ENCODE measurements at regions not wholly inside any gene's neighbourhood (a gene's known extent, or its start where the extent isn't known, plus 50 kb on each side); places are given as distances from the start of the nearest gene placed in this dataset.
"Not testable (repeated sequence)": the region's sequence is repeated elsewhere in the genome, so short reads cannot be mapped to it uniquely, and the experiment has no call there.

DNA sequence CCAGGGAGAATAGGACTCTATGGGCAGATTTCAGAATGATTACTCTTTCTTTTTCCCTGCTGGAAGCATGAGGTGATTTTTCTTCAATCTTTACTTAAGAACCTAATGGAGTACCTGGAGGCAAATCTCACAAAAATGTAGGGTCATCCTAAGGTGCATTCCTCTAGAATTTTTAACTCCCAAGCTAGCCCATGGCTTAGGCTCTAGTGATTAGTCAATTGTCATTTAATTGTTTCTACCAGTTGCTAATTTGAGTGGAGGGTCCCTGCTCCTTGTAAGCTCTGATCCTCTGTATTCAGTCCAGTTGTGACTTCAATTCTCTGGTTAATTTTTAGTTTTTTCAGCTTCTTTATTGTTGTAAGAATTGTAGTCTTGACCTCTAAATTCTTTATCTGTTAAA is 467.0 kb downstream of the HTR1A start:
- H3K4me3 ChIP-seq = no peak overlapping the region
- in situ Hi-C loops (cut with MboI; ENCODE audit: low pct_unique_long_range_greater_than_20kb in 2 of 9, low sequenced_read_pairs in 9 of 9, unreplicated experiment in 9 of 9) = no loop called here
- no peak overlapping the region for H3K27ac ChIP-seq
- no peaks in the 10 kb centered on the region for H3K4me1 ChIP-seq (replicated peaks in 1 of 2)
- no peak for ATAC-seq (replicated peaks in 6 of 8)

DNA sequence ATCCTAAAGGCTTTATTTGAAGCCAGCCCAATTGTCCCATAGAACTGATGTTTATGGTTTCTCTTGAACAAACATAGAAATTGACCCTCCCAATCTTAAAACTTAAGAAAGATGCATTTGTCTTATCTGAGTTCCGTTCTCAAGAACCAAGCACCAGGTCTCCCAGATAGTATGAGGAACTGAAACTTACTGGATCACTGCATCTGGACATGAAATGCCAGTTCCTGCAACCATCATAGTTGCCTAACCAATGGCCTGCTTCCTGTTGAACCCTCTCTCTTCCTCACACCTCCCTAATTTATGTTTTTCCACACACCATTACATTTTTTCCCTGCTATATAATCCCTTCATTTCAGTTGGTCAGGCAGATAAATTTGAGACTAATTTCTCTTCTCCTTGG is 478.9 kb downstream of the HTR1A start:
- no peak overlapping the region for H3K27ac ChIP-seq
- H3K4me1 ChIP-seq (replicated peaks in 1 of 2) = no peaks in the 10 kb centered on the region
- H3K4me3 ChIP-seq = no peak overlapping the region
- 0 to 85% (median 60%) methylated on average over 1 of the region's 1 CpG; no CpG with 5 or more reads in 3 of the 10 experiments for WGBS, 10 experiments
- no peak for ATAC-seq (replicated peaks in 6 of 8)
- in situ Hi-C loops (cut with MboI; ENCODE audit: low pct_unique_long_range_greater_than_20kb in 2 of 9, low sequenced_read_pairs in 9 of 9, unreplicated experiment in 9 of 9) = no loop called here

DNA sequence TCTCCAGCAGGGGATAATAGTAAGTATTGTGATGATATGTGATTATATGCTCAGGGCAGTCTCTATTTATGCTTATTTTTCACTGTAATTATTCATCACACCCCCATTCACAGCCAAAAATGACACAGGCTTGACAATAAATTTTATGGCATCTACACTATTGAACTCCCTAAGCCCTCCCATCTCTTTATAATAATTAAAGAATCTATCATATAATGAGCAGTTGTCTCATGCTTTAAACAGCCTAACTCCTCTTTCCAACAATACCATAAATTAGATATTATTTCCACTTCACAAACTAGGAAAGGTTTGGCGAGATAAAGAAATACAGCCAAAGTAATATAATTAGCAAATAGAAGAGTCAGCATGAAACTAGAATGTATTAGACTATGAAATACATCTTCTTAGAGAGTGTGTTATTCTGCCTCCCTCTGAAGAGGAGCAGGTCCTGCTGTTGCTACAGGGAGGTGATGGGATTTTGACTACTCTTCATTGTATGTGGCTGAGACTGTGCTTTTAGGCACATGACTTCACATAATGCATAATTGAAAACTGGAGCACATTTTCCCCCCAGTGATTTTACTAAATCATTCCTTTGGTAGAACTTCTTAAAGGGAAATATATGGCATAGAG is 488.8 kb downstream of the HTR1A start:
- Histone ChIP-seq H3K4me1 (replicated peaks in 1 of 2) (peaks cover 0 to 4% of the 10 kb centered on the region in 2 donors), H3K27ac (no peak overlapping the region), H3K4me3 (no peak overlapping the region)
- in situ Hi-C loops (cut with MboI; ENCODE audit: low pct_unique_long_range_greater_than_20kb in 2 of 9, low sequenced_read_pairs in 9 of 9, unreplicated experiment in 9 of 9) = no loop called here
- WGBS, 10 experiments = 18 to 78% (median 50%) methylated on average over 1 of the region's 1 CpG; no CpG with 5 or more reads in 2 of the 10 experiments
- peak in 4 of 8 experiments; percentile 24 to 75 (median 52) for ATAC-seq (replicated peaks in 6 of 8)

DNA sequence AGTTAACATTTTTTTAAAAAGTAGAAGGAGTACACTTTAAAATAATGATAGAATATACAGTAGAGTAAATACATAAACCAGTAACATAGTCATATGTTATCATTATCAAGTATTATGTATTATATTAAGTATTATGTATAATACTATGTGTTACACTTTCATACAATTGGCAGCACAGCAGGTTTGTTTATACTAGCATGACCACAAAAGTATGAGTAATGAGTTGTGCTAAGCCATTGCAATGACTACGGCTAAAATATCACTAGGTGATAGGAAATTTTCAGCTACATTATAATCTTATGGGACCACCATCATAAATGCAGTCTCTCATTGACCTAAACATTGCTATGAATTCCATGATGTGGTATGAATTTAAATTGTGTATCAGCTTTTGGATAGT is 506.0 kb downstream of the HTR1A start:
- 0 to 100% (median 56%) methylated on average over 1 of the region's 1 CpG; no CpG with 5 or more reads in 4 of the 10 experiments for WGBS, 10 experiments
- ATAC-seq (replicated peaks in 6 of 8) = no peak
- H3K27ac ChIP-seq = no peak overlapping the region
- H3K4me1 ChIP-seq (replicated peaks in 1 of 2) = no peaks in the 10 kb centered on the region
- in situ Hi-C loops (cut with MboI; ENCODE audit: low pct_unique_long_range_greater_than_20kb in 2 of 9, low sequenced_read_pairs in 9 of 9, unreplicated experiment in 9 of 9) = no loop called here
- H3K4me3 ChIP-seq = no peak overlapping the region

GRCh38 chr5:63451188-63451587 is 511.1 kb downstream of the HTR1A start:
- ATAC-seq (replicated peaks in 6 of 8) = no peak
- 0 to 59% (median 25%) methylated on average over 1 to 2 of the region's 2 CpGs; no CpG with 5 or more reads in 1 of the 10 experiments for WGBS, 10 experiments
- H3K4me1 ChIP-seq (replicated peaks in 1 of 2) = no peaks in the 10 kb centered on the region
- no peak overlapping the region for H3K27ac ChIP-seq
- in situ Hi-C loops (cut with MboI; ENCODE audit: low pct_unique_long_range_greater_than_20kb in 2 of 9, low sequenced_read_pairs in 9 of 9, unreplicated experiment in 9 of 9) = no loop called here
- H3K4me3 ChIP-seq = no peak overlapping the region

DNA sequence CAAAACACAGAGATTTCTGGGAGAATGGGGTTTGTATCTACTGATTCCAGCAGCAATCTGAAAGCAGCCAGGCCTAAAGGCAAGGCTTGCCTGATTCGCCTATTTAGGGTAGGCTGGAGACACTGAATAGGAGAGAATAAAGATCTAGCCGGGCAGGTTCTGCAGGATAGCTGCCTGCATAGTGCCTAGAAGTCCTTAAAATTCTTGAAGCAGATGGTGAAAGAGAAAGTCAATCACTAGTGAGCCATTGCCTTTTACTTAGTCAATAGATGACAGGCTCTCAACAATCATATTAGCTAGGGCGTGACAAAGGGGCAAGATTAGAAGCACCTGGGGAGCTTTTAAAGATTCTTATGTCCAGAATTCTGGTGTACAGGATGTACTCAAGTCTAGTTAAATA is 522.7 kb downstream of the HTR1A start:
- WGBS, 10 experiments = 3 to 100% (median 58%) methylated on average over 1 to 3 of the region's 3 CpGs; no CpG with 5 or more reads in 2 of the 10 experiments
- no peaks in the 10 kb centered on the region for H3K4me1 ChIP-seq (replicated peaks in 1 of 2)
- H3K27ac ChIP-seq = no peak overlapping the region
- in situ Hi-C loops (cut with MboI; ENCODE audit: low pct_unique_long_range_greater_than_20kb in 2 of 9, low sequenced_read_pairs in 9 of 9, unreplicated experiment in 9 of 9) = loop anchor here in 1 of 9 experiments (25.0 kb wide), 1 partner anchor 523 kb away; the partner anchor contains the start of gene HTR1A
- ATAC-seq (replicated peaks in 6 of 8) = no peak
- no peak overlapping the region for H3K4me3 ChIP-seq

- Histone ChIP-seq H3K27ac (no peak overlapping the region), H3K4me1 (replicated peaks in 1 of 2) (no peaks in the 10 kb centered on the region), H3K4me3 (no peak overlapping the region)
- 16 to 92% (median 70%) methylated on average over 1 to 4 of the region's 4 CpGs; no CpG with 5 or more reads in 3 of the 10 experiments for WGBS, 10 experiments
- ATAC-seq (replicated peaks in 6 of 8) = no peak
- in situ Hi-C loops (cut with MboI; ENCODE audit: low pct_unique_long_range_greater_than_20kb in 2 of 9, low sequenced_read_pairs in 9 of 9, unreplicated experiment in 9 of 9) = loop anchor here in 4 of 9 experiments (10.0 to 25.0 kb wide), 2 partner anchors 545 to 553 kb away; partner anchors contain the start of gene HTR1A (in 3 of the 4)
These were observed 552.5 kb downstream of the HTR1A start for GRCh38 chr5:63409737-63410136.

DNA sequence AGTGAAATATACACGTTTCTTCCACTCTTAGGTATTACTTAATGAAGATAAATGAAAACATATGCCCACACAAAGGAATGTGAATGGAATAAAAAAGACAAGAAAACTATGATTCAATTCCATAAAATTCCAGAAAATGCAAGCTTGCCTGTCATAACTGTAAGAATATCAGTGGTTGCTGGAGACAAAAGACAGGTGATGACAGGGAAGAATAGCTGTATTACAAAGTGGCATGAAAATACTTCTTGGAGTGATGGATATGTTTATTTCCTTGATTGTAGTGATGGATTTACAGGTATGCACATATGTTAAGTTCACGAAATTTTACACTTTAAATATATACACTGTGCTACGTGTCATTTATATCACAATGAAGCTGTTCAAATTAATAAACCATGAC is 553.3 kb downstream of the HTR1A start:
- Histone ChIP-seq H3K4me1 (replicated peaks in 1 of 2) (no peaks in the 10 kb centered on the region), H3K27ac (no peak overlapping the region), H3K4me3 (no peak overlapping the region)
- in situ Hi-C loops (cut with MboI; ENCODE audit: low pct_unique_long_range_greater_than_20kb in 2 of 9, low sequenced_read_pairs in 9 of 9, unreplicated experiment in 9 of 9) = loop anchor here in 4 of 9 experiments (10.0 to 25.0 kb wide), 2 partner anchors 546 to 553 kb away; partner anchors contain the start of gene HTR1A (in 3 of the 4)
- ATAC-seq (replicated peaks in 6 of 8) = no peak
- 0 to 67% (median 50%) methylated on average over 1 to 3 of the region's 3 CpGs for WGBS, 10 experiments

- peak; percentile 51 to 90 (median 75) for ATAC-seq (replicated peaks in 6 of 8)
- Histone ChIP-seq H3K27ac (no peak overlapping the region), H3K4me1 (replicated peaks in 1 of 2) (no peaks in the 10 kb centered on the region), H3K4me3 (no peak overlapping the region)
- in situ Hi-C loops (cut with MboI; ENCODE audit: low pct_unique_long_range_greater_than_20kb in 2 of 9, low sequenced_read_pairs in 9 of 9, unreplicated experiment in 9 of 9) = loop anchor here in 4 of 9 experiments (10.0 to 25.0 kb wide), 2 partner anchors 553 to 561 kb away; partner anchors contain the start of gene HTR1A (in 3 of the 4)
- WGBS, 10 experiments = 15 to 81% (median 51%) methylated on average over 3 to 7 of the region's 7 CpGs
These were observed 560.7 kb downstream of the HTR1A start for GRCh38 chr5:63401436-63402046.

GRCh38 chr5:63400079-63400478 is 562.2 kb downstream of the HTR1A start:
- in situ Hi-C loops (cut with MboI; ENCODE audit: low pct_unique_long_range_greater_than_20kb in 2 of 9, low sequenced_read_pairs in 9 of 9, unreplicated experiment in 9 of 9) = loop anchor here in 4 of 9 experiments (10.0 to 25.0 kb wide), 2 partner anchors 555 to 562 kb away; partner anchors contain the start of gene HTR1A (in 3 of the 4)
- H3K4me1 ChIP-seq (replicated peaks in 1 of 2) = no peaks in the 10 kb centered on the region
- H3K4me3 ChIP-seq = no peak overlapping the region
- no peak for ATAC-seq (replicated peaks in 6 of 8)
- H3K27ac ChIP-seq = no peak overlapping the region
- WGBS, 10 experiments = 0 to 100% (median 75%) methylated on average over 1 to 2 of the region's 2 CpGs; no CpG with 5 or more reads in 1 of the 10 experiments

DNA sequence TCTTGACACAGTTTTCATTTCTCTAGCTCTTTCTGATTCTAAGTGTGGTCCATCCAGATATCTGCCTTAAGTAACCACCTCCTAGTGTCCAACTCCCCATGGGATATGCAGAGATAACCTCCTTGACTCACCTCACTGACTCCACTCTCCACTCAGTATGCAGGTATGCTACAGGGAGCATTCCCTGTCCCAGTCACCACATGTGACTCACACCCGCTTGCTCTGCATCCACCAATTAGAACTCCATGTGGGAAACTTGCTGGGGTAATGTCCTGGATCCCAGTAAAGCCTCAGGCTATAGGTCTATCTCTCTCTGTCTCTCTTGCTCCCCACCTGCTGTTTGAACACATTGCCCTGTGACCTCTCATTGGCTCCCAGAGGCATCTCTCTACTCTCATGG is 563.9 kb downstream of the HTR1A start:
- peak in 2 of 8 experiments; percentile 38 to 69 for ATAC-seq (replicated peaks in 6 of 8)
- no peaks in the 10 kb centered on the region for H3K4me1 ChIP-seq (replicated peaks in 1 of 2)
- in situ Hi-C loops (cut with MboI; ENCODE audit: low pct_unique_long_range_greater_than_20kb in 2 of 9, low sequenced_read_pairs in 9 of 9, unreplicated experiment in 9 of 9) = loop anchor here in 1 of 9 experiments (25.0 kb wide), 1 partner anchor 564 kb away; the partner anchor contains the start of gene HTR1A
- H3K4me3 ChIP-seq = no peak overlapping the region
- WGBS, 10 experiments = 0 to 100% (median 88%) methylated on average over 1 of the region's 1 CpG; no CpG with 5 or more reads in 3 of the 10 experiments
- no peak overlapping the region for H3K27ac ChIP-seq

GRCh38 chr5:63388188-63388587 is 574.1 kb downstream of the HTR1A start:
- H3K27ac ChIP-seq; H3K4me3 ChIP-seq; ATAC-seq (replicated peaks in 6 of 8); H3K4me1 ChIP-seq (replicated peaks in 1 of 2): not testable (repeated sequence)
- WGBS, 10 experiments = 40 to 100% (median 86%) methylated on average over 1 to 3 of the region's 5 CpGs; no CpG with 5 or more reads in 1 of the 10 experiments
- in situ Hi-C loops (cut with MboI; ENCODE audit: low pct_unique_long_range_greater_than_20kb in 2 of 9, low sequenced_read_pairs in 9 of 9, unreplicated experiment in 9 of 9) = loop anchor here in 1 of 9 experiments (25.0 kb wide), 1 partner anchor 574 kb away; the partner anchor contains the start of gene HTR1A

DNA sequence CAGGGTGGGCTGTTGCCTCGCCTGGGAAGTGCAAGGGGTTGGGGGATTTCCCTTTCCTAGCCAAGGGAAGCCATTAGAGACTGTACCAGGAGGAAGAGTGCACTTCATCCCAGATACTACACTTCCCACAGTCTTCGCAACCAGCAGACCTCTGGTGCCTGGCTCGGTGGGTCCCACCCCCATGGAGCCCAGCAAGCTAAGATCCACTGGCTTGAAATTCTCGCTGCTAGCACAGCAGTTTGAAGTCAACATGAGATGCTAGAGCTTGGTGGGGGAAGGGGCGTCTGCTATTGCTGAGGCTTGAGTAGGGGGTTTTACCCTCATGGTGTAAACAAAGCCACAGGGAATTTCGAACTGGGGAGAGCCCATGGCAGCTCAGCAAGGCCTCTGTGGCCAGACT is 586.4 kb downstream of the HTR1A start:
- 0 to 90% (median 21%) methylated on average over 1 to 3 of the region's 6 CpGs; no CpG with 5 or more reads in 4 of the 10 experiments for WGBS, 10 experiments
- ATAC-seq (replicated peaks in 6 of 8) = no peak
- Histone ChIP-seq H3K4me1 (replicated peaks in 1 of 2) (no peaks in the 10 kb centered on the region), H3K4me3 (no peak overlapping the region), H3K27ac (no peak overlapping the region)
- in situ Hi-C loops (cut with MboI; ENCODE audit: low pct_unique_long_range_greater_than_20kb in 2 of 9, low sequenced_read_pairs in 9 of 9, unreplicated experiment in 9 of 9) = loop anchor here in 1 of 9 experiments (25.0 kb wide), 1 partner anchor 586 kb away; the partner anchor contains the start of gene HTR1A
